Caco-2 (cell line): ENCODE measurements at regions not wholly inside any gene's neighbourhood (a gene's known extent, or its start where the extent isn't known, plus 50 kb on each side); places are given as distances from the start of the nearest gene placed in this dataset.
"Not testable (repeated sequence)": the region's sequence is repeated elsewhere in the genome, so short reads cannot be mapped to it uniquely, and the experiment has no call there.

Experiments
- BruUV-seq: library from RNA; stranded (reverse); fragments of 400-500 nt; replicated peaks from 2 replicates; lab custom pipeline; 2021; lab: Mats Ljungman, UMichigan
- CTCF ChIA-PET: fragments of 300-600 bp; sonication (Branson Sonifier 250); formaldehyde crosslinking; loops from one replicate; lab custom pipeline; 2022; ENCODE audit warnings: antibody characterized with exemption; lab: Charles Lee
- POLR2A ChIA-PET: fragments of 300-600 bp; sonication (Branson Sonifier 250); formaldehyde crosslinking; loops from one replicate; lab custom pipeline; 2022; ENCODE audit warnings: antibody characterized with exemption; lab: Charles Lee
- DNase-seq, 2 experiments: peaks; one replicate each; pipeline versions ENCODE4 v3.0.0 to v3.0.0-alpha.2; 2020 to 2022
- H3K27me3 ChIP-seq: replicated peaks from 2 replicates; pipeline ENCODE4 v1.6.0; 2011; ENCODE audit warnings: low read length; ENCODE audit not compliant: control insufficient read depth, insufficient read depth
- H3K36me3 ChIP-seq: 2 replicates; pipeline ENCODE4 v1.5.1; 2011; ENCODE audit warnings: low read length; ENCODE audit not compliant: control insufficient read depth, insufficient read depth
- H3K4me1 ChIP-seq: fragments of 250-450 bp; sonication (Bioruptor Pico); 2 replicates; pipeline ENCODE4 v1.5.1; 2020; ENCODE audit warnings: mild to moderate bottlenecking
- H3K4me3 ChIP-seq: 2 replicates; pipeline ENCODE4 v1.5.1; 2011; ENCODE audit warnings: low read depth, mild to moderate bottlenecking, control low read depth, low read length
- H3K9me3 ChIP-seq: fragments of 250-450 bp; sonication (Bioruptor Pico); 2 replicates; pipeline ENCODE4 v1.5.1; 2020; ENCODE audit warnings: mild to moderate bottlenecking, moderate library complexity
- H3K27ac Mint-ChIP-seq: one replicate; pipeline ENCODE4 v1.8.0; 2022; ENCODE audit warnings: mixed read lengths; ENCODE audit not compliant: unreplicated experiment
- H3K27me3 Mint-ChIP-seq: one replicate; pipeline ENCODE4 v1.8.0; 2022; ENCODE audit warnings: mixed read lengths; ENCODE audit not compliant: insufficient read depth, unreplicated experiment
- H3K36me3 Mint-ChIP-seq: one replicate; pipeline ENCODE4 v1.8.0; 2022; ENCODE audit warnings: mild to moderate bottlenecking, mixed read lengths; ENCODE audit not compliant: insufficient read depth, unreplicated experiment
- H3K4me1 Mint-ChIP-seq: one replicate; pipeline ENCODE4 v1.8.0; 2022; ENCODE audit warnings: low read depth, mixed read lengths; ENCODE audit not compliant: unreplicated experiment
- H3K4me3 Mint-ChIP-seq: one replicate; pipeline ENCODE4 v1.8.0; 2022; ENCODE audit warnings: mild to moderate bottlenecking, moderate library complexity, mixed read lengths; ENCODE audit not compliant: unreplicated experiment
- H3K9me3 Mint-ChIP-seq: one replicate; pipeline ENCODE4 v1.8.0; 2022; ENCODE audit warnings: mixed read lengths; ENCODE audit not compliant: unreplicated experiment
- CTCF ChIP-seq, 2 experiments: fragments of 200-600 bp in 1 of 2; IDR thresholded peaks; 1 replicate in 1 of 2; 2 replicates in 1 of 2; pipeline versions ENCODE4 v1.5.1 to v1.8.0; 2011 to 2022; ENCODE audit warnings: antibody characterized with exemption in 1 of 2, control low read depth in 1 of 2, inconsistent platforms in 1 of 2, low read depth in 1 of 2, low read length in 1 of 2, mild to moderate bottlenecking in 1 of 2, moderate library complexity in 1 of 2; ENCODE audit not compliant: insufficient read depth in 1 of 2, severe bottlenecking in 1 of 2, unreplicated experiment in 1 of 2
- intact Hi-C: fragments of 100-400 bp; cut with micrococcal nuclease; formaldehyde crosslinking; loops from one replicate; pipeline ENCODE4 v1.10.0; 2022; ENCODE audit not compliant: unreplicated experiment

GRCh38 chr1:83043244-83043643 is 955.7 kb downstream of the TTLL7 start:
- no peaks in the 10 kb centered on the region for H3K4me1 ChIP-seq
- H3K27ac Mint-ChIP-seq: no peak overlapping the region
- POLR2A ChIA-PET: no interaction called here
- H3K9me3 ChIP-seq: no peaks in the 10 kb centered on the region
- H3K4me3 ChIP-seq: no peak overlapping the region
- no peaks in the 10 kb centered on the region for H3K36me3 ChIP-seq
- BruUV-seq: no TSS peak
- no peaks in the 10 kb centered on the region for H3K27me3 Mint-ChIP-seq
- no peak overlapping the region for H3K4me3 Mint-ChIP-seq
- H3K27me3 ChIP-seq: no peaks in the 10 kb centered on the region
- H3K4me1 Mint-ChIP-seq: no peaks in the 10 kb centered on the region
- CTCF ChIA-PET: no interaction called here
- H3K36me3 Mint-ChIP-seq: no peaks in the 10 kb centered on the region
- no peak for DNase-seq
- intact Hi-C loops: no loop called here
- TF ChIP-seq CTCF (IDR thresholded peaks at IDR 0.05; ENCODE audit: insufficient read depth in 1 of 2, low read depth in 1 of 2, low read length in 1 of 2, severe bottlenecking in 1 of 2, unreplicated experiment in 1 of 2): no peak
- H3K9me3 Mint-ChIP-seq: no peaks in the 10 kb centered on the region

- H3K4me1 Mint-ChIP-seq, H3K4me1 ChIP-seq, H3K9me3 ChIP-seq, H3K27me3 ChIP-seq, H3K27ac Mint-ChIP-seq, BruUV-seq, intact Hi-C loops, POLR2A ChIA-PET, H3K4me3 Mint-ChIP-seq, H3K9me3 Mint-ChIP-seq, H3K27me3 Mint-ChIP-seq, H3K36me3 ChIP-seq, H3K4me3 ChIP-seq, CTCF ChIA-PET, H3K36me3 Mint-ChIP-seq, DNase-seq: not testable (repeated sequence)
Observed at GRCh38 chr1:83039091-83039490, 959.8 kb downstream of the TTLL7 start.

DNA sequence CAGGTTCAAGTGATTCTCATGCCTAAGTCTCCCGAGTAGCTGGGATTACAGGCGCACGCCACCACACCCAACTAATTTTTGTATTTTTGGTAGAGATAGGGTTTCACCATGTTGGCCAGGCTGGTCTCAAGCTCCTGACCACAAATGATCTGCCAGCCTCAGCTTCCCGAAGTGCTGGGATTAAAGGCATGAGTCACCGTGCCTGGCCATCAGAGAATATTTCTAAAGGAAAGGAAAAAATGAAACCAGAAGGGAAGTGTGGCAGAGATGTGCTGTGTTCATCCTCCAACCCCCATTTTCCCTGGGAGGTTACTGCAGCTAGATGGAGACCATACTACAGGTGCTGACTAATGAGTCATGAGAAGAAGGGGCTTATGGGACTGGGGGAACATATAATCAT is 964.1 kb downstream of the TTLL7 start:
- H3K27ac Mint-ChIP-seq: no peak overlapping the region
- TF ChIP-seq CTCF (IDR thresholded peaks at IDR 0.05; ENCODE audit: insufficient read depth in 1 of 2, low read depth in 1 of 2, low read length in 1 of 2, severe bottlenecking in 1 of 2, unreplicated experiment in 1 of 2): no peak
- H3K36me3 ChIP-seq: no peaks in the 10 kb centered on the region
- intact Hi-C loops: no loop called here
- H3K4me3 ChIP-seq: no peak overlapping the region
- no peak overlapping the region for H3K4me3 Mint-ChIP-seq
- no peaks in the 10 kb centered on the region for H3K4me1 Mint-ChIP-seq
- no TSS peak for BruUV-seq
- no peaks in the 10 kb centered on the region for H3K27me3 ChIP-seq
- H3K27me3 Mint-ChIP-seq: no peaks in the 10 kb centered on the region
- POLR2A ChIA-PET: no interaction called here
- no peaks in the 10 kb centered on the region for H3K9me3 ChIP-seq
- no peak for DNase-seq
- H3K36me3 Mint-ChIP-seq: no peaks in the 10 kb centered on the region
- H3K9me3 Mint-ChIP-seq: peaks cover 14% of the 10 kb centered on the region
- no peaks in the 10 kb centered on the region for H3K4me1 ChIP-seq
- CTCF ChIA-PET: no interaction called here

DNA sequence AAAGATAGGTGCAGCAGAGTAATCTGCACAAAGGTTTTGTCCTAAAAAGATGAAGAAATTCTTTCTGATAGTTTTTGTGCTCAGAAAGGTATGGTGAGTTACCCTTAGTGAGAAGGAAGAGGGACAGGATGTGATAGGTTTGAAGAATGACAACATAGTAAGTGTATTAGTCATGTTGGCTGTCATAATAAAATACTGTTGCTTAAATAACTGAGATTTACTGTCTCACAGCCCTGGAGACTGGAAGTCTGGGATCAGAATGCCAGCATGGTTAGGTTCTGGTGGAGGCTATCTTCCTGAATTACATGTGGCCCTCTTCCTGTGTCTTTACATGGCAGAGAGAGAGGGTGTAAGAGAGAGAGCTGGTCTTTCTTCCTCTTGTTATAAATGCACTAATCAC is 965.2 kb downstream of the TTLL7 start:
- H3K27me3 Mint-ChIP-seq: no peaks in the 10 kb centered on the region
- no peaks in the 10 kb centered on the region for H3K4me1 Mint-ChIP-seq
- no peaks in the 10 kb centered on the region for H3K4me1 ChIP-seq
- H3K9me3 Mint-ChIP-seq: peaks cover 14% of the 10 kb centered on the region
- no peak for TF ChIP-seq CTCF (IDR thresholded peaks at IDR 0.05; ENCODE audit: insufficient read depth in 1 of 2, low read depth in 1 of 2, low read length in 1 of 2, severe bottlenecking in 1 of 2, unreplicated experiment in 1 of 2)
- no peaks in the 10 kb centered on the region for H3K36me3 Mint-ChIP-seq
- no peaks in the 10 kb centered on the region for H3K36me3 ChIP-seq
- H3K27me3 ChIP-seq: no peaks in the 10 kb centered on the region
- no peak overlapping the region for H3K4me3 Mint-ChIP-seq
- POLR2A ChIA-PET: no interaction called here
- DNase-seq: no peak
- H3K4me3 ChIP-seq: no peak overlapping the region
- BruUV-seq: no TSS peak
- intact Hi-C loops: no loop called here
- no peaks in the 10 kb centered on the region for H3K9me3 ChIP-seq
- H3K27ac Mint-ChIP-seq: no peak overlapping the region
- CTCF ChIA-PET: no interaction called here
